ENCODE measurements at regions not wholly inside any gene's neighbourhood (a gene's known extent, or its start where the extent isn't known, plus 50 kb on each side); places are given as distances from the start of the nearest gene placed in this dataset.

DNA sequence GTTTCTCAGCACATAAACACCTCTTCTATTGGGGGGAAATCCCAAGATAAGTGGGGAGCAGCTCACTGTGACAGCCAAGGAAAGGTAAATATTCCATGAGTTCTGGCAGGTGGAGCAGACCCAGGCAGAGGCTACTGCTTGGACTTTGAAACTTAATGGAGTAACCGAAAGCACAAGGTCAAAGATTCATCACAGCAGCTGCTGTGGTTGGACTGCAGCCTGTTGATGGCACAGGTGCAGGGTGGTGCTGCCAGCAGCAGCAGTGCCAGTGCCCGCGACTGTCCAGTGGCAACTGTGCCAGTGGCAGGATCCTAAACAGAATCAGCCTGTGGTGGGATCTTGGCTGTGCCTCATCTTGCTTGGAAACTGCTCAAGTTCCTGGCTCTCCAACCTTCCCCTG lies 81.4 kb upstream of the ARID2 start (continued):
- TF ChIP-seq AKNA (CRISPR knock-in tag; IDR thresholded peaks at IDR 0.05; ENCODE audit: borderline replicate concordance) (no peak), HNRNPL (IDR thresholded peaks at IDR 0.05; ENCODE audit: low read depth, low read length) (peak; percentile 84; the same call in 1 of the 2 replicates), ZNF292 (CRISPR knock-in tag; IDR thresholded peaks at IDR 0.05; ENCODE audit: borderline replicate concordance, low read depth) (peak; percentile 37; the same call in 1 of the 2 replicates), ZNF367 (CRISPR knock-in tag; IDR thresholded peaks at IDR 0.05; ENCODE audit: borderline replicate concordance) (no peak), ZBTB1 (CRISPR knock-in tag; IDR thresholded peaks at IDR 0.05; ENCODE audit: borderline replicate concordance) (no peak), REPIN1 (CRISPR knock-in tag; IDR thresholded peaks at IDR 0.05; ENCODE audit: borderline replicate concordance, low read depth) (no peak), SALL1 (CRISPR knock-in tag; IDR thresholded peaks at IDR 0.05) (peak; percentile 42; the same call in 1 of the 2 replicates)
- TF ChIP-seq, protein P1, sequence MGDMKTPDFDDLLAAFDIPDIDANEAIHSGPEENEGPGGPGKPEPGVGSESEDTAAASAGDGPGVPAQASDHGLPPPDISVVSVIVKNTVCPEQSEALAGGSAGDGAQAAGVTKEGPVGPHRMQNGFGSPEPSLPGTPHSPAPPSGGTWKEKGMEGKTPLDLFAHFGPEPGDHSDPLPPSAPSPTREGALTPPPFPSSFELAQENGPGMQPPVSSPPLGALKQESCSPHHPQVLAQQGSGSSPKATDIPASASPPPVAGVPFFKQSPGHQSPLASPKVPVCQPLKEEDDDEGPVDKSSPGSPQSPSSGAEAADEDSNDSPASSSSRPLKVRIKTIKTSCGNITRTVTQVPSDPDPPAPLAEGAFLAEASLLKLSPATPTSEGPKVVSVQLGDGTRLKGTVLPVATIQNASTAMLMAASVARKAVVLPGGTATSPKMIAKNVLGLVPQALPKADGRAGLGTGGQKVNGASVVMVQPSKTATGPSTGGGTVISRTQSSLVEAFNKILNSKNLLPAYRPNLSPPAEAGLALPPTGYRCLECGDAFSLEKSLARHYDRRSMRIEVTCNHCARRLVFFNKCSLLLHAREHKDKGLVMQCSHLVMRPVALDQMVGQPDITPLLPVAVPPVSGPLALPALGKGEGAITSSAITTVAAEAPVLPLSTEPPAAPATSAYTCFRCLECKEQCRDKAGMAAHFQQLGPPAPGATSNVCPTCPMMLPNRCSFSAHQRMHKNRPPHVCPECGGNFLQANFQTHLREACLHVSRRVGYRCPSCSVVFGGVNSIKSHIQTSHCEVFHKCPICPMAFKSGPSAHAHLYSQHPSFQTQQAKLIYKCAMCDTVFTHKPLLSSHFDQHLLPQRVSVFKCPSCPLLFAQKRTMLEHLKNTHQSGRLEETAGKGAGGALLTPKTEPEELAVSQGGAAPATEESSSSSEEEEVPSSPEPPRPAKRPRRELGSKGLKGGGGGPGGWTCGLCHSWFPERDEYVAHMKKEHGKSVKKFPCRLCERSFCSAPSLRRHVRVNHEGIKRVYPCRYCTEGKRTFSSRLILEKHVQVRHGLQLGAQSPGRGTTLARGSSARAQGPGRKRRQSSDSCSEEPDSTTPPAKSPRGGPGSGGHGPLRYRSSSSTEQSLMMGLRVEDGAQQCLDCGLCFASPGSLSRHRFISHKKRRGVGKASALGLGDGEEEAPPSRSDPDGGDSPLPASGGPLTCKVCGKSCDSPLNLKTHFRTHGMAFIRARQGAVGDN (CRISPR knock-in tag; IDR thresholded peaks at IDR 0.05): peak; percentile 13; the same call in 1 of the 2 replicates
